B cell (primary cell): ENCODE measurements at regions not wholly inside any gene's neighbourhood (a gene's known extent, or its start where the extent isn't known, plus 50 kb on each side); places are given as distances from the start of the nearest gene placed in this dataset.

Experiments
- EZH2 ChIP-seq: IDR thresholded peaks from 2 replicates; pipeline ENCODE4 v1.6.1; 2012; ENCODE audit warnings: borderline replicate concordance, low read depth, mild to moderate bottlenecking, moderate library complexity, low read length; ENCODE audit not compliant: insufficient read depth, poor library complexity, severe bottlenecking
- TF ChIP-seq, protein P1 (sequence below): fragments of 200-600 bp; IDR thresholded peaks from one replicate; pipeline ENCODE4 v1.8.0; 2022; ENCODE audit warnings: antibody characterized with exemption, mild to moderate bottlenecking

- TF ChIP-seq, protein P1, sequence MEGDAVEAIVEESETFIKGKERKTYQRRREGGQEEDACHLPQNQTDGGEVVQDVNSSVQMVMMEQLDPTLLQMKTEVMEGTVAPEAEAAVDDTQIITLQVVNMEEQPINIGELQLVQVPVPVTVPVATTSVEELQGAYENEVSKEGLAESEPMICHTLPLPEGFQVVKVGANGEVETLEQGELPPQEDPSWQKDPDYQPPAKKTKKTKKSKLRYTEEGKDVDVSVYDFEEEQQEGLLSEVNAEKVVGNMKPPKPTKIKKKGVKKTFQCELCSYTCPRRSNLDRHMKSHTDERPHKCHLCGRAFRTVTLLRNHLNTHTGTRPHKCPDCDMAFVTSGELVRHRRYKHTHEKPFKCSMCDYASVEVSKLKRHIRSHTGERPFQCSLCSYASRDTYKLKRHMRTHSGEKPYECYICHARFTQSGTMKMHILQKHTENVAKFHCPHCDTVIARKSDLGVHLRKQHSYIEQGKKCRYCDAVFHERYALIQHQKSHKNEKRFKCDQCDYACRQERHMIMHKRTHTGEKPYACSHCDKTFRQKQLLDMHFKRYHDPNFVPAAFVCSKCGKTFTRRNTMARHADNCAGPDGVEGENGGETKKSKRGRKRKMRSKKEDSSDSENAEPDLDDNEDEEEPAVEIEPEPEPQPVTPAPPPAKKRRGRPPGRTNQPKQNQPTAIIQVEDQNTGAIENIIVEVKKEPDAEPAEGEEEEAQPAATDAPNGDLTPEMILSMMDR, result no peak
- TF ChIP-seq EZH2, result no peak
Observed at GRCh38 chr18:27544206-27544605, 359.1 kb upstream of the CHST9 start.
